Uterus (tissue), 2 donors: ENCODE measurements at regions not wholly inside any gene's neighbourhood (a gene's known extent, or its start where the extent isn't known, plus 50 kb on each side); places are given as distances from the start of the nearest gene placed in this dataset.

ENCODE experiments used
- POLR2A ChIP-seq, 2 donors: fragments of 450-650 bp; IDR thresholded peaks; one replicate each; pipeline ENCODE4 v1.6.1; 2016; ENCODE audit warnings: antibody characterized with exemption in 2 of 2, mild to moderate bottlenecking in 1 of 2, moderate library complexity in 1 of 2
- TF ChIP-seq, protein P1 (sequence below), 4 experiments: fragments of 200-600 bp in 2 of 4; fragments of 450-650 bp in 2 of 4; sonication (generic) in 2 of 4; IDR thresholded peaks; one replicate each; pipeline ENCODE4 v1.5.1; 2016 to 2019; ENCODE audit warnings: antibody characterized with exemption in 4 of 4, mild to moderate bottlenecking in 2 of 4, moderate library complexity in 1 of 4

DNA sequence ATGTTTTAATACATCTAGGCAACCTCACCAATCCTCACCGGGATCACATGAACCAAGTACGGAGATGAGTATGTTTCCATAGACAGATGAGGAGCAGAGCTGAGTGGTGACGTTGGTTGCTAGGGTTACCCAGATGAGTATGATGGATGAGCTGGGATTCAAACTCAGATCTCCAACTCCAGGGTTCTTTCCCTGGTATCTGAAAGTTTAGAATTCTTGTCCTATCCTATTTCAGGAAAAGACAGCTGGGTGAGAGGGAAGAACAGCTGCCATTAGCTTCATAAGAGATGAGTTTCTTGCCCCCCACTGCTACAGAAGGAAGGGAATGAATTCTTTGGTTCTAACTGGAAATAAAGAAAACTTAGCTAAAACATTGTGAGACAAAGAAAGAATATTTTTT lies 728.9 kb upstream of the TBX3 start:
- TF ChIP-seq, protein P1, sequence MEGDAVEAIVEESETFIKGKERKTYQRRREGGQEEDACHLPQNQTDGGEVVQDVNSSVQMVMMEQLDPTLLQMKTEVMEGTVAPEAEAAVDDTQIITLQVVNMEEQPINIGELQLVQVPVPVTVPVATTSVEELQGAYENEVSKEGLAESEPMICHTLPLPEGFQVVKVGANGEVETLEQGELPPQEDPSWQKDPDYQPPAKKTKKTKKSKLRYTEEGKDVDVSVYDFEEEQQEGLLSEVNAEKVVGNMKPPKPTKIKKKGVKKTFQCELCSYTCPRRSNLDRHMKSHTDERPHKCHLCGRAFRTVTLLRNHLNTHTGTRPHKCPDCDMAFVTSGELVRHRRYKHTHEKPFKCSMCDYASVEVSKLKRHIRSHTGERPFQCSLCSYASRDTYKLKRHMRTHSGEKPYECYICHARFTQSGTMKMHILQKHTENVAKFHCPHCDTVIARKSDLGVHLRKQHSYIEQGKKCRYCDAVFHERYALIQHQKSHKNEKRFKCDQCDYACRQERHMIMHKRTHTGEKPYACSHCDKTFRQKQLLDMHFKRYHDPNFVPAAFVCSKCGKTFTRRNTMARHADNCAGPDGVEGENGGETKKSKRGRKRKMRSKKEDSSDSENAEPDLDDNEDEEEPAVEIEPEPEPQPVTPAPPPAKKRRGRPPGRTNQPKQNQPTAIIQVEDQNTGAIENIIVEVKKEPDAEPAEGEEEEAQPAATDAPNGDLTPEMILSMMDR (IDR thresholded peaks at IDR 0.05), result no peak
- no peak for TF ChIP-seq POLR2A (IDR thresholded peaks at IDR 0.05)
